ENCODE measurements at regions not wholly inside any gene's neighbourhood (a gene's known extent, or its start where the extent isn't known, plus 50 kb on each side); places are given as distances from the start of the nearest gene placed in this dataset.

GRCh38 chr6:103191391-103192093 lies 1668.2 kb downstream of the HACE1 start:
- no peak overlapping the region for H3K4me3 ChIP-seq (ENCODE audit: low read length)
- no peaks in the 10 kb centered on the region for H3K9me3 ChIP-seq (ENCODE audit: control insufficient read depth, low read depth, low read length)
- no peak for DNase-seq
- WGBS (ENCODE audit: insufficient coverage, low lambda C conversion rate): 22% methylated on average over 1 of the region's 2 CpGs
- no peaks in the 10 kb centered on the region for H3K4me1 ChIP-seq (ENCODE audit: control insufficient read depth, insufficient read depth, low read length)
- no peak overlapping the region for H3K27ac ChIP-seq (ENCODE audit: low read length)
- H3K36me3 ChIP-seq (ENCODE audit: control insufficient read depth, insufficient read depth, low read length): no peaks in the 10 kb centered on the region
- H3K27me3 ChIP-seq (ENCODE audit: control insufficient read depth, insufficient read depth, low read length): no peaks in the 10 kb centered on the region

- WGBS (ENCODE audit: insufficient coverage, low lambda C conversion rate): no CpG with 5 or more reads among the region's 3 CpGs
- Histone ChIP-seq H3K4me3 (ENCODE audit: low read length) (no peak overlapping the region), H3K36me3 (ENCODE audit: control insufficient read depth, insufficient read depth, low read length) (no peaks in the 10 kb centered on the region), H3K4me1 (ENCODE audit: control insufficient read depth, insufficient read depth, low read length) (no peaks in the 10 kb centered on the region), H3K27ac (ENCODE audit: low read length) (no peak overlapping the region), H3K27me3 (ENCODE audit: control insufficient read depth, insufficient read depth, low read length) (no peaks in the 10 kb centered on the region), H3K9me3 (ENCODE audit: control insufficient read depth, low read depth, low read length) (no peaks in the 10 kb centered on the region)
- DNase-seq: no peak
Measured at GRCh38 chr6:103184776-103185175, 1674.9 kb downstream of the HACE1 start.

- DNase-seq: no peak
- Histone ChIP-seq H3K36me3 (ENCODE audit: control insufficient read depth, insufficient read depth, low read length) (no peaks in the 10 kb centered on the region), H3K27ac (ENCODE audit: low read length) (no peak overlapping the region), H3K9me3 (ENCODE audit: control insufficient read depth, low read depth, low read length) (no peaks in the 10 kb centered on the region), H3K27me3 (ENCODE audit: control insufficient read depth, insufficient read depth, low read length) (no peaks in the 10 kb centered on the region), H3K4me3 (ENCODE audit: low read length) (no peak overlapping the region), H3K4me1 (ENCODE audit: control insufficient read depth, insufficient read depth, low read length) (no peaks in the 10 kb centered on the region)
- no CpG with 5 or more reads among the region's 3 CpGs for WGBS (ENCODE audit: insufficient coverage, low lambda C conversion rate)
Measured at GRCh38 chr6:103183831-103184411, 1675.8 kb downstream of the HACE1 start.

- Histone ChIP-seq H3K27me3 (ENCODE audit: control insufficient read depth, insufficient read depth, low read length) (no peaks in the 10 kb centered on the region), H3K9me3 (ENCODE audit: control insufficient read depth, low read depth, low read length) (no peaks in the 10 kb centered on the region), H3K36me3 (ENCODE audit: control insufficient read depth, insufficient read depth, low read length) (no peaks in the 10 kb centered on the region), H3K4me3 (ENCODE audit: low read length) (no peak overlapping the region), H3K27ac (ENCODE audit: low read length) (no peak overlapping the region), H3K4me1 (ENCODE audit: control insufficient read depth, insufficient read depth, low read length) (peaks cover 18% of the 10 kb centered on the region)
- peak; percentile 43 to 63 for DNase-seq
- WGBS (ENCODE audit: insufficient coverage, low lambda C conversion rate): no CpG with 5 or more reads among the region's 1 CpG
Measured at GRCh38 chr6:103178193-103178592, 1681.5 kb downstream of the HACE1 start.

GRCh38 chr6:103177791-103178190 lies 1681.9 kb downstream of the HACE1 start:
- Histone ChIP-seq H3K9me3 (ENCODE audit: control insufficient read depth, low read depth, low read length) (no peaks in the 10 kb centered on the region), H3K4me1 (ENCODE audit: control insufficient read depth, insufficient read depth, low read length) (peaks cover 18% of the 10 kb centered on the region), H3K36me3 (ENCODE audit: control insufficient read depth, insufficient read depth, low read length) (no peaks in the 10 kb centered on the region), H3K27me3 (ENCODE audit: control insufficient read depth, insufficient read depth, low read length) (no peaks in the 10 kb centered on the region), H3K27ac (ENCODE audit: low read length) (no peak overlapping the region), H3K4me3 (ENCODE audit: low read length) (no peak overlapping the region)
- no CpG with 5 or more reads among the region's 1 CpG for WGBS (ENCODE audit: insufficient coverage, low lambda C conversion rate)
- DNase-seq: no peak

- Histone ChIP-seq H3K9me3 (ENCODE audit: control insufficient read depth, low read depth, low read length) (no peaks in the 10 kb centered on the region), H3K36me3 (ENCODE audit: control insufficient read depth, insufficient read depth, low read length) (no peaks in the 10 kb centered on the region), H3K4me3 (ENCODE audit: low read length) (no peak overlapping the region), H3K4me1 (ENCODE audit: control insufficient read depth, insufficient read depth, low read length) (peaks cover 18% of the 10 kb centered on the region), H3K27me3 (ENCODE audit: control insufficient read depth, insufficient read depth, low read length) (no peaks in the 10 kb centered on the region), H3K27ac (ENCODE audit: low read length) (peak overlapping the region; percentile 61)
- WGBS (ENCODE audit: insufficient coverage, low lambda C conversion rate): no CpG with 5 or more reads among the region's 1 CpG
- peak; percentile 43 to 86 for DNase-seq
Measured at GRCh38 chr6:103175056-103175455, 1684.7 kb downstream of the HACE1 start.

GRCh38 chr6:103167345-103168071 lies 1692.2 kb downstream of the HACE1 start:
- peak; percentile 51 to 84 for DNase-seq
- H3K27ac ChIP-seq (ENCODE audit: low read length): peak overlapping the region; percentile 56
- 44% methylated on average over 2 of the region's 4 CpGs for WGBS (ENCODE audit: insufficient coverage, low lambda C conversion rate)

GRCh38 chr6:103154779-103155572 lies 1704.7 kb downstream of the HACE1 start:
- Histone ChIP-seq H3K27ac (ENCODE audit: low read length) (no peak overlapping the region), H3K27me3 (ENCODE audit: control insufficient read depth, insufficient read depth, low read length) (no peaks in the 10 kb centered on the region), H3K9me3 (ENCODE audit: control insufficient read depth, low read depth, low read length) (no peaks in the 10 kb centered on the region), H3K4me3 (ENCODE audit: low read length) (no peak overlapping the region), H3K36me3 (ENCODE audit: control insufficient read depth, insufficient read depth, low read length) (no peaks in the 10 kb centered on the region), H3K4me1 (ENCODE audit: control insufficient read depth, insufficient read depth, low read length) (no peaks in the 10 kb centered on the region)
- DNase-seq: peak in 1 of 2 donors; percentile 17
- 14% methylated on average over 4 of the region's 4 CpGs for WGBS (ENCODE audit: insufficient coverage, low lambda C conversion rate)

More at GRCh38 chr6:103167345-103168071, 1692.2 kb downstream of the HACE1 start:
- no peaks in the 10 kb centered on the region for H3K36me3 ChIP-seq (ENCODE audit: control insufficient read depth, insufficient read depth, low read length)
- no peaks in the 10 kb centered on the region for H3K27me3 ChIP-seq (ENCODE audit: control insufficient read depth, insufficient read depth, low read length)
- H3K4me1 ChIP-seq (ENCODE audit: control insufficient read depth, insufficient read depth, low read length): peaks cover 9% of the 10 kb centered on the region
- peaks cover 10% of the 10 kb centered on the region for H3K9me3 ChIP-seq (ENCODE audit: control insufficient read depth, low read depth, low read length)
- no peak overlapping the region for H3K4me3 ChIP-seq (ENCODE audit: low read length)

- 100% methylated on average over 2 of the region's 3 CpGs for WGBS (ENCODE audit: insufficient coverage, low lambda C conversion rate)
- Histone ChIP-seq H3K27ac (ENCODE audit: low read length) (no peak overlapping the region), H3K4me1 (ENCODE audit: control insufficient read depth, insufficient read depth, low read length) (no peaks in the 10 kb centered on the region), H3K36me3 (ENCODE audit: control insufficient read depth, insufficient read depth, low read length) (no peaks in the 10 kb centered on the region), H3K9me3 (ENCODE audit: control insufficient read depth, low read depth, low read length) (no peaks in the 10 kb centered on the region), H3K4me3 (ENCODE audit: low read length) (no peak overlapping the region), H3K27me3 (ENCODE audit: control insufficient read depth, insufficient read depth, low read length) (no peaks in the 10 kb centered on the region)
- DNase-seq: no peak
Measured at GRCh38 chr6:103153016-103153415, 1706.7 kb downstream of the HACE1 start.

GRCh38 chr6:103142902-103143301 lies 1716.8 kb downstream of the HACE1 start:
- Histone ChIP-seq H3K9me3 (ENCODE audit: control insufficient read depth, low read depth, low read length) (no peaks in the 10 kb centered on the region), H3K27ac (ENCODE audit: low read length) (no peak overlapping the region), H3K4me3 (ENCODE audit: low read length) (no peak overlapping the region), H3K4me1 (ENCODE audit: control insufficient read depth, insufficient read depth, low read length) (no peaks in the 10 kb centered on the region), H3K27me3 (ENCODE audit: control insufficient read depth, insufficient read depth, low read length) (no peaks in the 10 kb centered on the region), H3K36me3 (ENCODE audit: control insufficient read depth, insufficient read depth, low read length) (no peaks in the 10 kb centered on the region)
- no peak for DNase-seq
- WGBS (ENCODE audit: insufficient coverage, low lambda C conversion rate): 93% methylated on average over 2 of the region's 2 CpGs

Data from large intestine (tissue), 3 donors.